ENCODE measurements at regions not wholly inside any gene's neighbourhood (a gene's known extent, or its start where the extent isn't known, plus 50 kb on each side); places are given as distances from the start of the nearest gene placed in this dataset.

DNA sequence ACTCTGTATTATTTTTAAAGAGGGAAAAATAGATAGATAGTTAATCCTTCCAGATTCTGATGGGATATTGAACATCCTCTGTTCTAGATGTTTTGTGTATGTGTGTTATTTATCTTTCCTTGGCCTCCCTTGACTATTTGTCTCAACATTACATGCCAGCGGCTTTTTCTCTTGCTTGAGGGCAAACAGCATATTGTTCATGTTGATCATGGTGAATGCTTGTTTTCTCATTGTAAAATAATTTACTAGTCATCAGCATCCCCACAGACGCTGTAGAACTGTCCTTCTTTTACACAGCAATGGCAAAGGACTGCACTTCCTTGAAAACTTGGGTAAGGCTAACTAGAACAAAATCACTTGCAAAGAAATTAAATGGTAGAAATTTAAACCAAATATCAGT is 1376.4 kb upstream of the GOT2 start:
- no peaks in the 10 kb centered on the region for H3K36me3 Mint-ChIP-seq (ENCODE audit: unreplicated experiment)
- no peaks in the 10 kb centered on the region for H3K4me1 Mint-ChIP-seq (ENCODE audit: low read depth, unreplicated experiment)
- H3K27ac Mint-ChIP-seq (ENCODE audit: unreplicated experiment) = no peak overlapping the region
- TF ChIP-seq, protein P1, sequence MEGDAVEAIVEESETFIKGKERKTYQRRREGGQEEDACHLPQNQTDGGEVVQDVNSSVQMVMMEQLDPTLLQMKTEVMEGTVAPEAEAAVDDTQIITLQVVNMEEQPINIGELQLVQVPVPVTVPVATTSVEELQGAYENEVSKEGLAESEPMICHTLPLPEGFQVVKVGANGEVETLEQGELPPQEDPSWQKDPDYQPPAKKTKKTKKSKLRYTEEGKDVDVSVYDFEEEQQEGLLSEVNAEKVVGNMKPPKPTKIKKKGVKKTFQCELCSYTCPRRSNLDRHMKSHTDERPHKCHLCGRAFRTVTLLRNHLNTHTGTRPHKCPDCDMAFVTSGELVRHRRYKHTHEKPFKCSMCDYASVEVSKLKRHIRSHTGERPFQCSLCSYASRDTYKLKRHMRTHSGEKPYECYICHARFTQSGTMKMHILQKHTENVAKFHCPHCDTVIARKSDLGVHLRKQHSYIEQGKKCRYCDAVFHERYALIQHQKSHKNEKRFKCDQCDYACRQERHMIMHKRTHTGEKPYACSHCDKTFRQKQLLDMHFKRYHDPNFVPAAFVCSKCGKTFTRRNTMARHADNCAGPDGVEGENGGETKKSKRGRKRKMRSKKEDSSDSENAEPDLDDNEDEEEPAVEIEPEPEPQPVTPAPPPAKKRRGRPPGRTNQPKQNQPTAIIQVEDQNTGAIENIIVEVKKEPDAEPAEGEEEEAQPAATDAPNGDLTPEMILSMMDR (IDR thresholded peaks at IDR 0.05; ENCODE audit: partially characterized antibody, unreplicated experiment) = no peak
- no peak overlapping the region for H3K4me3 Mint-ChIP-seq (ENCODE audit: unreplicated experiment)
- no peaks in the 10 kb centered on the region for H3K27me3 Mint-ChIP-seq (ENCODE audit: unreplicated experiment)
- H3K9me3 Mint-ChIP-seq (ENCODE audit: unreplicated experiment) = no peaks in the 10 kb centered on the region
- DNase-seq = no peak

GRCh38 chr16:60107871-60108270 is 1373.8 kb upstream of the GOT2 start:
- H3K27ac Mint-ChIP-seq (ENCODE audit: unreplicated experiment) = no peak overlapping the region
- H3K9me3 Mint-ChIP-seq (ENCODE audit: unreplicated experiment) = no peaks in the 10 kb centered on the region
- no peak overlapping the region for H3K4me3 Mint-ChIP-seq (ENCODE audit: unreplicated experiment)
- no peaks in the 10 kb centered on the region for H3K27me3 Mint-ChIP-seq (ENCODE audit: unreplicated experiment)
- no peaks in the 10 kb centered on the region for H3K4me1 Mint-ChIP-seq (ENCODE audit: low read depth, unreplicated experiment)
- no peak for DNase-seq
- no peaks in the 10 kb centered on the region for H3K36me3 Mint-ChIP-seq (ENCODE audit: unreplicated experiment)
- TF ChIP-seq, protein P1 (IDR thresholded peaks at IDR 0.05; ENCODE audit: partially characterized antibody, unreplicated experiment) = no peak

GRCh38 chr16:60107437-60107836 is 1373.3 kb upstream of the GOT2 start:
- no peak for DNase-seq
- H3K36me3 Mint-ChIP-seq (ENCODE audit: unreplicated experiment) = no peaks in the 10 kb centered on the region
- H3K27me3 Mint-ChIP-seq (ENCODE audit: unreplicated experiment) = no peaks in the 10 kb centered on the region
- no peak overlapping the region for H3K4me3 Mint-ChIP-seq (ENCODE audit: unreplicated experiment)
- H3K27ac Mint-ChIP-seq (ENCODE audit: unreplicated experiment) = no peak overlapping the region
- TF ChIP-seq, protein P1 (IDR thresholded peaks at IDR 0.05; ENCODE audit: partially characterized antibody, unreplicated experiment) = no peak
- no peaks in the 10 kb centered on the region for H3K9me3 Mint-ChIP-seq (ENCODE audit: unreplicated experiment)
- no peaks in the 10 kb centered on the region for H3K4me1 Mint-ChIP-seq (ENCODE audit: low read depth, unreplicated experiment)

DNA sequence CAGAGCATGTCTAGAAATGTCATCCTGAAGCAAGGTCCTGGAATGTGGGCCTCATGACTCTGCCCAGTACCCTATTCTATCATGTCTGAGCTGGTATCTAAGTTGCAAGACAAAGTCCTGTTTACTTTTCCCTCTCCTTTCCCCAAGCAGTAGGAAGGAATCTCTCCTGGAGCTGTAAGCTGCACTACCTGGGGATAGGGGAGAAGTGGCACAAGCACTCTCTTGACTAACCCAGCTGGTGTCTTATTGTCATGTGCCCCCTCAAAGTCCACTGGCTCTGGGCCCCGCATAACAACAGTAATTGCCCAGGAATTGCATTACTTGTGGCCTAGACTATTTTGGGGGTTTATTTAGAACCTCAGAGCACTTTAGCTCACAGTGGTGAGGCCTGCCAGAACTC is 1366.3 kb upstream of the GOT2 start:
- H3K4me3 Mint-ChIP-seq (ENCODE audit: unreplicated experiment) = no peak overlapping the region
- peaks cover 1% of the 10 kb centered on the region for H3K9me3 Mint-ChIP-seq (ENCODE audit: unreplicated experiment)
- DNase-seq = no peak
- no peak overlapping the region for H3K27ac Mint-ChIP-seq (ENCODE audit: unreplicated experiment)
- no peaks in the 10 kb centered on the region for H3K27me3 Mint-ChIP-seq (ENCODE audit: unreplicated experiment)
- H3K36me3 Mint-ChIP-seq (ENCODE audit: unreplicated experiment) = no peaks in the 10 kb centered on the region
- no peaks in the 10 kb centered on the region for H3K4me1 Mint-ChIP-seq (ENCODE audit: low read depth, unreplicated experiment)
- TF ChIP-seq, protein P1 (IDR thresholded peaks at IDR 0.05; ENCODE audit: partially characterized antibody, unreplicated experiment) = no peak

DNA sequence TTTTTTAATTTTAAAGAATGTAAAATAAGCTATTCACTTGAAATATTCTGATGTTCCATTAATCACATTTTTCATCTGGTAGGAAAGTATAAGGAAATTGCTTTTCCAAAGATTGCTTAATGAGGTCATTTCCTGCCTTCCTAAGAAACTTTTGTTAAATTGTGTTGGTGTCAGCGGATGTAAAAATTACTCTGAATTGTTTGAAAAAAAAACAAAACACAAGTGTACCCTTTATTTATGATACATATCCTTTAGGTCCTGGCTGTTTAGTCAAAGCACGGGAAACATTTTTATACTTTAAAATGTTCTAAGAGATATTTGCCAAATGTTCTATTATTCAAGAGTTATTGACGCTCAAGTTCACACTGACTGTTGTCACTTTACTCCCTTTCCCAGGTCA is 1357.4 kb upstream of the GOT2 start:
- Mint-ChIP-seq H3K9me3 (ENCODE audit: unreplicated experiment) (peaks cover 5% of the 10 kb centered on the region), H3K4me1 (ENCODE audit: low read depth, unreplicated experiment) (no peaks in the 10 kb centered on the region), H3K4me3 (ENCODE audit: unreplicated experiment) (no peak overlapping the region), H3K27ac (ENCODE audit: unreplicated experiment) (no peak overlapping the region), H3K36me3 (ENCODE audit: unreplicated experiment) (peaks cover 4% of the 10 kb centered on the region), H3K27me3 (ENCODE audit: unreplicated experiment) (no peaks in the 10 kb centered on the region)
- TF ChIP-seq, protein P1 (IDR thresholded peaks at IDR 0.05; ENCODE audit: partially characterized antibody, unreplicated experiment) = no peak
- DNase-seq = no peak

Measured in glutamatergic neuron (in vitro differentiated cells).